H1 (cell line): ENCODE measurements at regions not wholly inside any gene's neighbourhood (a gene's known extent, or its start where the extent isn't known, plus 50 kb on each side); places are given as distances from the start of the nearest gene placed in this dataset.

ENCODE experiments used
- POLR2AphosphoS5 ChIP-seq: IDR thresholded peaks from 2 replicates; pipeline ENCODE4 v1.6.1; 2011; ENCODE audit warnings: low read depth, low read length
- SIRT6 ChIP-seq: IDR thresholded peaks from one replicate; pipeline ENCODE4 v1.7.1; 2012; ENCODE audit warnings: low read length, inconsistent platforms
- TBP ChIP-seq: IDR thresholded peaks from 2 replicates; pipeline ENCODE4 v1.6.1; 2011; ENCODE audit warnings: low read depth, low read length, improper control_type of control experiment

GRCh38 chr13:24073657-24074056, 86.9 kb upstream of the SPATA13 start (continued):
- no peak for TF ChIP-seq POLR2AphosphoS5
- TF ChIP-seq TBP = no peak
- no peak for TF ChIP-seq SIRT6
